Tibial nerve (tissue), 4 donors: ENCODE measurements at regions not wholly inside any gene's neighbourhood (a gene's known extent, or its start where the extent isn't known, plus 50 kb on each side); places are given as distances from the start of the nearest gene placed in this dataset.

ENCODE experiments used
- DNase-seq, 2 donors: peaks; one replicate each; pipeline ENCODE4 v3.0.0-alpha.2; 2019; ENCODE audit warnings: low spot score in 2 of 2
- H3K27ac ChIP-seq, 4 donors: fragments of 200-600 bp; sonication (generic) in 3 of 4; one replicate each; pipeline ENCODE4 v1.5.1; 2017 to 2019; ENCODE audit warnings: mild to moderate bottlenecking in 1 of 4
- H3K27me3 ChIP-seq, 2 donors: fragments of 200-600 bp; sonication (generic) in 1 of 2; one replicate each; pipeline versions ENCODE4 v1.5.1 to v1.6.0; 2017 to 2019
- H3K36me3 ChIP-seq, 3 donors: fragments of 200-600 bp; sonication (generic); one replicate each; pipeline ENCODE4 v1.5.1; 2018 to 2019
- H3K4me1 ChIP-seq, 4 donors: fragments of 200-600 bp; sonication (generic) in 3 of 4; one replicate each; pipeline ENCODE4 v1.5.1; 2017 to 2019
- H3K4me3 ChIP-seq, 4 donors: fragments of 200-600 bp; sonication (generic) in 3 of 4; one replicate each; pipeline ENCODE4 v1.5.1; 2017 to 2019; ENCODE audit warnings: mild to moderate bottlenecking in 1 of 4, moderate library complexity in 1 of 4
- H3K9me3 ChIP-seq, 4 donors: fragments of 200-600 bp; sonication (generic) in 3 of 4; one replicate each; pipeline ENCODE4 v1.5.1; 2017 to 2019
- EP300 ChIP-seq, 2 donors: sonication (generic); formaldehyde crosslinking; IDR thresholded peaks; one replicate each; pipeline ENCODE4 v1.6.1; 2017; ENCODE audit warnings: antibody characterized with exemption in 2 of 2, mild to moderate bottlenecking in 1 of 2
- POLR2A ChIP-seq, 2 donors: fragments of 450-650 bp; IDR thresholded peaks; one replicate each; pipeline ENCODE4 v1.6.1; 2017; ENCODE audit warnings: antibody characterized with exemption in 2 of 2, mild to moderate bottlenecking in 2 of 2, moderate library complexity in 2 of 2
- WGBS, 2 donors: methylation state at CpG; one replicate each; pipeline ENCODE4 v1.1.5; 2018; 5-methylcytosine and 5-hydroxymethylcytosine counted together
- TF ChIP-seq, protein P1 (sequence below), 5 experiments: fragments of 200-600 bp in 3 of 5; fragments of 450-650 bp in 2 of 5; sonication (generic) in 3 of 5; IDR thresholded peaks; one replicate each; pipeline ENCODE4 v1.5.1; 2016 to 2019; ENCODE audit warnings: antibody characterized with exemption in 5 of 5, mild to moderate bottlenecking in 3 of 5, moderate library complexity in 2 of 5

- TF ChIP-seq, protein P1, sequence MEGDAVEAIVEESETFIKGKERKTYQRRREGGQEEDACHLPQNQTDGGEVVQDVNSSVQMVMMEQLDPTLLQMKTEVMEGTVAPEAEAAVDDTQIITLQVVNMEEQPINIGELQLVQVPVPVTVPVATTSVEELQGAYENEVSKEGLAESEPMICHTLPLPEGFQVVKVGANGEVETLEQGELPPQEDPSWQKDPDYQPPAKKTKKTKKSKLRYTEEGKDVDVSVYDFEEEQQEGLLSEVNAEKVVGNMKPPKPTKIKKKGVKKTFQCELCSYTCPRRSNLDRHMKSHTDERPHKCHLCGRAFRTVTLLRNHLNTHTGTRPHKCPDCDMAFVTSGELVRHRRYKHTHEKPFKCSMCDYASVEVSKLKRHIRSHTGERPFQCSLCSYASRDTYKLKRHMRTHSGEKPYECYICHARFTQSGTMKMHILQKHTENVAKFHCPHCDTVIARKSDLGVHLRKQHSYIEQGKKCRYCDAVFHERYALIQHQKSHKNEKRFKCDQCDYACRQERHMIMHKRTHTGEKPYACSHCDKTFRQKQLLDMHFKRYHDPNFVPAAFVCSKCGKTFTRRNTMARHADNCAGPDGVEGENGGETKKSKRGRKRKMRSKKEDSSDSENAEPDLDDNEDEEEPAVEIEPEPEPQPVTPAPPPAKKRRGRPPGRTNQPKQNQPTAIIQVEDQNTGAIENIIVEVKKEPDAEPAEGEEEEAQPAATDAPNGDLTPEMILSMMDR (IDR thresholded peaks at IDR 0.05) = no peak
- TF ChIP-seq EP300 (IDR thresholded peaks at IDR 0.05) (no peak), POLR2A (IDR thresholded peaks at IDR 0.05) (no peak)
- Histone ChIP-seq H3K4me3 (no peak overlapping the region), H3K27ac (no peak overlapping the region), H3K9me3 (peaks cover 0 to 3% (median 0%) of the 10 kb centered on the region in 4 donors), H3K4me1 (peaks cover 0 to 14% (median 0%) of the 10 kb centered on the region in 4 donors), H3K36me3 (no peaks in the 10 kb centered on the region), H3K27me3 (no peaks in the 10 kb centered on the region)
- DNase-seq = no peak
- WGBS, 2 donors = 94 to 96% methylated on average over 1 of the region's 1 CpG
Measured at GRCh38 chr2:48135797-48136196, 178.7 kb upstream of the FOXN2 start.

GRCh38 chr2:48137829-48138228 is 176.7 kb upstream of the FOXN2 start:
- no peak for DNase-seq
- 45 to 59% methylated on average over 1 of the region's 1 CpG for WGBS, 2 donors
- Histone ChIP-seq H3K9me3 (peaks cover 0 to 3% (median 0%) of the 10 kb centered on the region in 4 donors), H3K27me3 (no peaks in the 10 kb centered on the region), H3K4me1 (no peaks in the 10 kb centered on the region), H3K27ac (no peak overlapping the region), H3K36me3 (no peaks in the 10 kb centered on the region), H3K4me3 (no peak overlapping the region)
- TF ChIP-seq POLR2A (IDR thresholded peaks at IDR 0.05) (no peak), EP300 (IDR thresholded peaks at IDR 0.05) (no peak)
- TF ChIP-seq, protein P1 (IDR thresholded peaks at IDR 0.05) = no peak

DNA sequence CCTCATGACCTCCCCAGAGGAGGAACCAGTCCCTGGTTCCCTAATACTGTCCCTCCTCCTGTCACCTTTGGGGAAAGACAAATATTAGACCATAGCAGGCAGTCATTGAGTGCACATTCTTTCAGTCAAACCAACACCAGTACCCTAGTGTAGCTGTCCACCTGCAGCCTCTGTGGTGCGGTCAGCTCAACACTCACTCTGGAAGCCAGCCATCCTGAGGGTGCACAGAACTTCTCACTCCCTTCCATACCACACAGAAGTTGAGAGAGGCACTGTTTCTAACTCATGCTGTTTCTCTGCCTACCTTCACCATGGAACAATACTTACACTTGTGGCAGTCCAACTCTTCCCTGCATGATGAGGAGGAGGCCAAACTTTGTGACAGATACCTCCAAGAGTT is 175.6 kb upstream of the FOXN2 start:
- no peak overlapping the region for H3K4me3 ChIP-seq
- no peaks in the 10 kb centered on the region for H3K4me1 ChIP-seq
- H3K27ac ChIP-seq = no peak overlapping the region
- H3K9me3 ChIP-seq = peaks cover 0 to 3% (median 0%) of the 10 kb centered on the region in 4 donors
- DNase-seq = no peak
- H3K27me3 ChIP-seq = no peaks in the 10 kb centered on the region
- WGBS, 2 donors = 0% methylated on average over 1 of the region's 1 CpG
- no peak for TF ChIP-seq POLR2A (IDR thresholded peaks at IDR 0.05)
- TF ChIP-seq, protein P1 (IDR thresholded peaks at IDR 0.05) = no peak
- no peak for TF ChIP-seq EP300 (IDR thresholded peaks at IDR 0.05)
- H3K36me3 ChIP-seq = no peaks in the 10 kb centered on the region

DNA sequence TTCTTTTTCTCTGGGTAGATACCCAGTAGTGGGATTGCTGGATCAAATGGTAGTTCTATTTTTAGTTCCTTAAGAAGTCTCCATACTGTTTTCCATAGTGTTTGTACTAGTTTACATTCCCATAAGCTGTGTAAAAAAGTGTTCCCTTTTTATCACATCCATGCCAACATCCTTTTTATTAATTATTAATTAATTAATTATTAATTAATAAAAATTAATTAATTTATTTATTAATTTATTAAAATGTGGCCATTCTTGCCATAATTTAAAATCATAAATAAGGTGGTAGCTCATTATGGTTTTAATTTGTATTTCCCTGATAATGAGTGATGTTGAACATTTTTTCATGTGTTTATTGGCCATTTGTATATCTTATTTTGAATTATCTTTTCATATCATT is 173.9 kb upstream of the FOXN2 start:
- Histone ChIP-seq H3K4me3 (no peak overlapping the region), H3K27me3 (no peaks in the 10 kb centered on the region), H3K9me3 (peaks cover 0 to 3% (median 0%) of the 10 kb centered on the region in 4 donors), H3K27ac (no peak overlapping the region), H3K36me3 (no peaks in the 10 kb centered on the region), H3K4me1 (no peaks in the 10 kb centered on the region)
- no peak for DNase-seq
- TF ChIP-seq EP300 (IDR thresholded peaks at IDR 0.05) (no peak), POLR2A (IDR thresholded peaks at IDR 0.05) (no peak)
- TF ChIP-seq, protein P1 (IDR thresholded peaks at IDR 0.05) = no peak

DNA sequence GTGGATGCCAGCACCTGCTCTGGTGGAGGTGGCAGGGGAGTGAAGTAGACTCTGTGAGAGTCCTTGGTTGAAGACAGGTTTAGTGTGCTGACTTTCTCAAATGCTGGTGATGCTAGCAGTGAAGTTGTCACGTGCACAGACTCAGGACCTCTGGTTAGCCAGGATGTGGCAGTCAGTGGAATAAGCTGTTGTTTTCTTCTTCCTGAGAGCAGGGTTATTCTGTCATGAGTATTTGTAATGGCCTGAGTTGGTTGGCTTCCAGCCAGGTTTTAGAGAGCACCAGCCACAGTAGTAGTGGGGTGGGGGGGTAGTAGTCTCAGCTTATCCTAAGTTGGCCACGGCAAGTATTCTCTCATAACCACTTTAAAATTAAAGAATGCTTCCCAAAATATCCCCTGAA is 169.7 kb upstream of the FOXN2 start:
- H3K27me3 ChIP-seq = no peaks in the 10 kb centered on the region
- H3K27ac ChIP-seq = no peak overlapping the region
- H3K4me1 ChIP-seq = peaks cover 0 to 6% (median 0%) of the 10 kb centered on the region in 4 donors
- no peaks in the 10 kb centered on the region for H3K9me3 ChIP-seq
- TF ChIP-seq, protein P1 (IDR thresholded peaks at IDR 0.05) = no peak
- TF ChIP-seq EP300 (IDR thresholded peaks at IDR 0.05) (no peak), POLR2A (IDR thresholded peaks at IDR 0.05) (no peak)
- 36 to 54% methylated on average over 2 of the region's 2 CpGs for WGBS, 2 donors
- no peak overlapping the region for H3K4me3 ChIP-seq
- no peaks in the 10 kb centered on the region for H3K36me3 ChIP-seq
- DNase-seq = no peak
